ENCODE measurements at regions not wholly inside any gene's neighbourhood (a gene's known extent, or its start where the extent isn't known, plus 50 kb on each side); places are given as distances from the start of the nearest gene placed in this dataset.

DNA sequence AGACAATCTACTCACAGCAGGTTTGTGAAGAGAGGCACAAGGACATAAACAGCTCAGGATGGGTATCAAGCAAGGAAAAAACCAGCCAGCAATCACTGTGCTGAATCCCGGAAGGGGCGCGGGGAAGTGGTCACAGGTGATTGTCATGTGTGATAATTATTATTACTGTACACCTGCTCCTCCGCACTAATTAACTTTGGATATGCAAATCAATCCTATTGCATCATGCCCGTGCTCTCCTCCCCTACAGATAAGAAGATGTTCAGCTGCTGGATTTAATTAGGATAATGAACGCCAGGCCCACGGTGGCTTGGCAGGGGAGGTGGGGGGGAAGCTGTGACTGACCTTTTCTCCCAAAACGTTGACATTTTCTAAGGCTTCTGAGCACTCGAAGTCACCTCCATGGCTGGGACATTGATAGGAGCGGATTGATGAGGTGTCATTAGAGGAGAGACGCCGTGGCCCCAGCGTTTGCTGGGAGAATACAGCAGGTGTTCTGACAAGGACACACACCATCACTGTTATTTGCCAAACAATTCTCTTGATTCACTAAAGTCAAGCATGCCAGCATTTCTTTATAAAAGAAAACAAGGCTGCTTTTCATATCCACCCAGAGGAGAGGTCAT lies 160.3 kb upstream of the VRK2 start:
- DNase-seq (ENCODE audit: low read depth): no peak

DNA sequence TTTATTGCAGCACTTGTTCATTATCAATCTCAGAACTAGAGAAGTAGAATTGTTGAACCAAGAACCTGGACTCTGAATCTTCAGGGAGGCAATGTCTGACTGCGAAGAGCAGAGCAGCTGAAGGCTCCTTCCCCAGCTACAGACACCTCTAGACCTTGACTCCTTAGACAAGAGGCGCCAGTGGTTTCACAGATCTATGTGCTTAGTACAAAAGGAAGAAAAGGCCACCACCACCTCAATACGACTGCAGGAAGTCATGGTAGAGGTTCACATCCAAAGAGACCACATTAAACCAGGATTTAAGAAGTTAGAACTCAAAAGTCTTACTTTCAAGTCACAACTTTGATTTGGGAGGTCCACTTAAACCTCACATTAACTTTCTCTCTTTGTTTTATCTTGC lies 158.1 kb upstream of the VRK2 start:
- no peak for DNase-seq (ENCODE audit: low read depth)

DNA sequence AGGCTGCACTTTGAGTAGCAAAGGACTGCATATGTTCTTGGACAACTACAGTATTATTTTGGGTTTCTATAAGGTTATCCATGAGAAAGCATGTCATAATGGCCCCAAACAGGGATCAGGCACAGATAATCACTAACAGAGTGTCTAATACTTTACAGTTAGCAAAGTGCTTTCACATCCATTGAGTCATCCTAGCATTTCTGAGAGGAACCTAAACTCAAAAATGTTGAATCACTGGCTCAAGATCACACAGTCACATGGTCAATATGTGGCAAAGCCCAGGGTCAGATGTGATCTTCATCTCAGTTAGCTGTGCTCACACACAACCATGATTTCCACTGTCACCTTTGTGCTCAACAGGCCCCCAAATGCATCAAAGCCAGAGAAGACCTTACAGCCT lies 156.1 kb upstream of the VRK2 start:
- DNase-seq (ENCODE audit: low read depth): no peak

DNA sequence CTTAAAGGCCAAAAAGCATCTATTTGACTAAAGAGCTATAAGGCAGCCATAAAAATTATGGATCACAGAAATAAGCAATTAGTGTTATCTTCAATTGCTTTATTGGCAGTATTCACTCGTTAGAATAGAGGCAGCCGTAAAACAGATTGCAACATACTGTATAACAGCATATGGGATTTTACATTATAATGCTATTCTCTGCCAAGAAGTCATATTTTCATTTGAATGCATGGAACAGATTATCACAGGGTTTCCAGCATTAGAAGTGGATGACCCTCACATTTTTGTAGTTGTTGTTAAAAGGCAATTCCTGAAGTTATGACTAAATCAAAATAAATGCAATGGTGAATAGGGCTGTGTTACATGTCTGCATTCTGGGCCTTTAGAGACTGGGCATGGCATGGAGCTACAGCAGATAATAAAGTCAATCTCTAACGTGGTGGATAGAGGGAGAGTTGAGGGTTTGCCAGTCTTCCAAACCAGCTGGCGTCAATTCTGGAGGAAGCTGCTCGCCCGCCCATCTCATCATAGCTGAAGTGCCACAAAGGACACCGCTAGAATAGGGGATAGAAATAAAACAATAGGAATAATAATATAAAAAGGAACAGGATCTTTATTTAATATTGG lies 155.4 kb upstream of the VRK2 start:
- no peak for DNase-seq (ENCODE audit: low read depth)

DNA sequence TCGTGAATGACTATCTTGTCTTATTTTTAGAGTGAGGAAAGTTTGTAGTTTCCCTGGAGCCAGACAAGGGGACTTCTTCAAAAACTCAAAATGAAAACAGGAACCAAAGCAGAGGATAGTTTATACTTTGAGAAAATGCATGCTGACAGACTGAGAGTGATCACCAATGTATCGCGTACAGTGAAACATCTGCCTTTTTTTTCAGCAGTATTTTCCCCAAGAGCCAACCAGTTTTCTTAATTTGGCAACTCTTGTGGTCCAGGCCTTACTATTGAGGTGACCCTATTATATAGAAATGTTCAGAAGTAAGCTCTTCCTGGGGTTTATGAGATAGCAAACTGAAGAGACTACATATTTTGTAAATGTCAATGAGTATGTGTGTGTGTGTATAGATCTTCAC lies 153.7 kb upstream of the VRK2 start:
- no peak for DNase-seq (ENCODE audit: low read depth)

DNA sequence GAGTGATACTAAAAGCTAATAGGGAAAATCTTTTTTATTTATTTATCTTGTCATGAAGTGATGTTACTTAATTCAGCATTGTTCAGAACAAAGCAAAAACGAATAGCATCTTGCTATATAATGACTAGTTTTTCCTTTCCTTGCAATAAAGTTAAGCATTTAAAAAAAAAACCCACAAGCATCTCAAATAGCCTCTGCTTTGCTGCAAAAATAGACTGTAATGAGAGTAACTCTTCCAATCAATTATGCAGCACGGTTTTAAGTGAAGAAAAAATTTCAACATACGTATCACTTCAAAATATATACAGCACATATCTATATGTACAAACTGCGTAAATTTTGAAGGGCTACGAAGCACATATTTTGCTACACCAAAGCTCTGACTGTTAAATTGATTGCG lies 153.3 kb upstream of the VRK2 start:
- no peak for DNase-seq (ENCODE audit: low read depth)

DNA sequence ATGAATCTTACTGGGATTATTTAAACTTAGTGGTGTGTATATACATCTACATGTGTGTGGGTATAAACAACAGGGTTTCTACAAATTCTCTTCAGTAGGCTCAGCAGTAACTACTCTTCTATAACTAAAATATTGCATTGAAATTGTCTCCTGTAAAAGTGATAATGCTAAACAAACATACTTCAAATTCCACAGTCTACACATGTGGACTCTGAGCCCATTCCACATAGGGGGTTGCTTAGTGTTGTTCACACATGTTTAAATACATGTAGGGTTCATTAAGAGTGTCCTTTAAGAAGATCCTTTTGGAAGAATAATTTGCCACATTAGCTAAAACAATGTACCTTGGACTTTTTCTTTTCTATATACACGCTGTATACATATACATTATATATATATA lies 152.8 kb upstream of the VRK2 start:
- no peak for DNase-seq (ENCODE audit: low read depth)

DNA sequence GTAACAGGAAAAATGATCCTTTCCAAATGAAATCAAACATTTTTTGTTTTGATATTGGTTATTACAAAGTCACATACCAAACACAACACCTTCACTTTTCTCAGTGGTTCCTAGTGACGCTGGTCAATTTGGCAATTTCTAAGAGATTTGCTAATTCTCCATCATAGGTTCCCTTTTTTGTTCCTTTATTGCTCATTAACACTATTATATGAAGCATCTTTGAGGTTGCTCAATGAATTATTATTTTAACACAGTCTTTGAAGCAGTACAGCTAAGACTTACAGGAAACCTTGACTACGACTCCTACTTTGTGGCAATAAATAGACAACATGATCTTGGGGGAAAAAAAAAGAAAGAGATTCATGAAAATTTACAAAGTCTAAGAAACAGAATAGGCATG lies 152.2 kb upstream of the VRK2 start:
- no peak for DNase-seq (ENCODE audit: low read depth)

DNA sequence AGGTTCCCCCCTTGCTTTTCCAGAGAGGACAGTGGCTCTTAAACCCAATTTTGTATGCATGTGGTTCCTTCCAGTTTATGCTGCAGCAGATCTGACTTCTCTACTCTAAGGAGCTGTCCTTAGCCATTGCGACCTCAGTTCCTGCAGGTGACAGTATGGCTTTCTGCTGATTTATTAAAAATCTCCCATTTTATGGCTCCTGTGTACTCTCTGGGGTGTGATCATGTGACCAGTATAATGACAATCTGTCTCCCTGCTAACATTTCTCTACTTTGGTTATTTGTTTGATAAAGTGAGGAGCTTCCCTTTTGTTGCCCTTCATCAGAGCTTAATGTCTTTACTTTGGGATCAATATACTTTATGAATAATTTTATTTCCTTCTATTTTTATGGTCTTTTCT lies 148.7 kb upstream of the VRK2 start:
- no peak for DNase-seq (ENCODE audit: low read depth)

DNA sequence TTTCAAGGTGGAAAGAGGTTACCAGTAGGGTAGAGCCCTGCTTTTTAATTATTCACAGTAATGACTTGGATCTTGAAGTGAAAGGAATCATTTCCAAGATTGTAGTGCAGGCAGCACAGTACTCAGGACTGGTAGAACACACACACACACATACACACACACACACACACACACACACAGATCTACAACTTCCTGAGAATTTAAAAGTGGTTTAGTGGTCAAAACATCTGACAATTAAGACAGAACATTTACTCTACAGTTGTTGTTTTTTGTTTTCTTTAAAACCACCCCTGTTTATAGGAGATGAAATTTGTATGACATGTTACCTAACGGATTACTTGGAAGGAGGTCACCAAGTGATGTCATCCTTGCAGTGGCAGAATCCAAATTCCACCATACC lies 146.7 kb upstream of the VRK2 start:
- DNase-seq (ENCODE audit: low read depth): no peak

DNA sequence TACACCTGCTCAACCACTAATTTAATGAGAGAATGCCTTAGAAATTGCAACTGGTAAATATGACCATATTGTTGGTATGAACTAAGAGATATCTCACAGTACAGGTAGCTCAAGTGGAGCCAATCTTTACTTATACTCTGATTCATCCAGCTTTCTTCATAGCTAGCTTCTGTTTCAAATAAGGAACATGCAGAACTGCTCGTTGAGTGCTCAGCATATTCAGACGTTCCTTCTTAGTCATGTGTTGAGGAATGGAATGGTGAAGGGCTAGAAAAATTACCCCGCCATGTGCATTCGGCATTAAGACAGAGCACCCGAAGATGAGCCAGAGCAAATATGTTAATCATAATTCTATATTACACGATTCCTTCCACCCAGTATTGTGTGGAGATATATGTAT lies 144.0 kb upstream of the VRK2 start:
- DNase-seq (ENCODE audit: low read depth): no peak

DNA sequence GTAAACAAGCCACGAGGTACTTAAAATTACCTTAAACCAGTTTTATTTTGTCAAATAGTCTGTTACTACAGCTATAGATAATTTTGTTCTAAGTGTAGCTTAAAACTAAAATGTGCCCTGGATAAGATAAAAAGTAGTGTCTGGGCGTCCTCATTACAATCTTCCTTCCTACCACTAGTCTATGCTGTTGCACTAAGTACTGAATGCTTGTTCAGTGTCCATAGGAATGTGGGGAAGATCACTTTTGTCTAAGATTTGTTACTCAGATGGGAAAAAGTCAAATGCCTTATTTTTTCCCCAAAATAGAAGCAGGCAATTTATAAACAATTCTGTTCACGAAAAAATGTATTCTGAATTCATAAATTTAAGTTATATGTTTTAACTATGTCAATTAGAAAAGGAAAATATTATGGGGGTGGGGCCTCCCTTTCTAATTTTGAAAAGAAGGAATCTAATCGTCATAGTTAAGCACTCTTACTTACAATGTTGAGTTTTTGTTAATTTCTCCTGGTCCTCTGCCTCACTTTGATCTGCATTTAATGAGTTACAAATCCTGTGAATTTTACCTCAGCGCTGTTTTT lies 140.4 kb upstream of the VRK2 start:
- no peak for DNase-seq (ENCODE audit: low read depth)

DNA sequence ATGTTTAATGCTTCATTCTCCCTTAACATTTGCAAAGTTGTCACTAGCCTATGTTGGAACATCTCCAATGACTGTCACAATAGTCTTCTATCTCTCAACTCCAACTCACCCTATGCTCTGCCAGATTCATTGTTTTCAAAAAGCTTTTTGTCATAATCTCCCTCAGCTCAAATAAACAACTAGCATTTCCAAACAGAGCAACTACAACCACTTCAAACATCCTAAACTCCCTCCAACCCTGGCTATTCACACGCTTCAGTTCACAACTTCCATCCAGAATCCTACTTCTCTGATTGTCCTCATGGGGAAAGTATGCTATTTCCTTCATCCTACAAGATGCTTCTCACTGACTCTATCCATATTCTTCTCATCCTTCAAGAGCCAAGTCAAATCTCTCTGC lies 139.2 kb upstream of the VRK2 start:
- DNase-seq (ENCODE audit: low read depth): no peak

DNA sequence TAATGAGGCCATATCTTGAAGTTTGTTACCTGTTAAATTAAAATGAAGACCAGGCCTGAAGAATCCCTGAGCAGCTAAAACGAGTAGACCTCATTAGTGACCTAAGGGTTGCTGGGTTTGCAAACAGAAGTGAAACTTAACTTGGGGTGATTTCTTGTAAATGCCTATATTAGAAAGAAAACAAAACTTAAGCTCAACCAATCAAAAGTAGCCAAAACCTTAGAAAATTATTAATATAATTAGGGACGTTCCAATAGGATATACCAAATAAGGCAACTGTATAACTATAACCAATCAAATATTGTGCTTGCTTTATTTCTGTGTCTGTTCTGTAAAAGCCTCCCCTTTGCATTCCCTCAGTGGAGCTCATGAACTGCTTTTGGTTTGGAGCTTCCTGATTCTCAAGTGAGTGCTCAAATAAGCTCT lies 137.9 kb upstream of the VRK2 start:
- DNase-seq (ENCODE audit: low read depth): no peak

DNA sequence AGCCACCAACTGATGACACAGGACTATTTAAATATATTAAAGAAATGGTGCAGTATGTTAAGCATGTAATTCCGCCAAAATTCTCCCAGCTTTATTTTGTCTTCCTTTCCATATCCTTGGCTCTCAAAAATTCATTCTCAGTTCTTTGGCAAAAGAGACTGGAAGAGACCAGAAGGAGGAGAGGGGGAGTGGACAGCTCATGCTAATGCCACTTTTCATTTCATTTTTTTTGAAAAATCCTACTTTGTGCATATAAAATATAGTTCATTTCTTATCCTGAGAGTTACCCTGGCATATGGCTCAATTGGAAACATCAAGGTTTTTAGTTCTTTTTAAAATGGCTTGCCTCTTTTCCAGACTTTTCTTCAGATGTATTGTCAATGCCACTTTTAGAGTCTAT lies 128.5 kb upstream of the VRK2 start:
- DNase-seq (ENCODE audit: low read depth): no peak

DNA sequence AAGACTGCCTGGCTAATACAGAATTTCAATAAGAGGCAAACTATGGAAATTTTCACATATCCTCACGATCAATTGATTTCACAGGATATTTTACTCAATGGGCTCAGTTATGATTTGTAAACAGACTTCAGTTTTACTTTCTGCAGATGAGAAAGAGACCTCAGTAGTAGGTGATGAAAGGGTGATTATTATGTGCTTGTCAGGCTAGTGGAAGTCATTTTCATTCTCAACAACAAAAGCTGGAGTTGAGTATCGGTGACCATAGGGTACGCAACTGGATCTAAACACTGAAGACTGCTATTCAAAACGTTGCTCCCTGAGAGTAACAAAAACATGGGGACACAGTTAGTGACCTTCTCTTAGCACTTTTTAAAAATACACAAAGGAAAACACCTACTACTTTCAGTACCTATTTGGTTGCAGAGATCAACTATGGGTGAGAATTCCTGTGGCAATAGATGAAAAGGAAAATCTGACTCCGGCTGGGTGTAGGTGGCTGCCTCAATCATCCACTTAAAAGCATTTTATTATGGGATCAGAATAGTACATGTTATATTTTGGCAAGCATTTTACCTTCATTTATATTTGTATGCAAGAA lies 126.2 kb upstream of the VRK2 start:
- no peak for DNase-seq (ENCODE audit: low read depth)

DNA sequence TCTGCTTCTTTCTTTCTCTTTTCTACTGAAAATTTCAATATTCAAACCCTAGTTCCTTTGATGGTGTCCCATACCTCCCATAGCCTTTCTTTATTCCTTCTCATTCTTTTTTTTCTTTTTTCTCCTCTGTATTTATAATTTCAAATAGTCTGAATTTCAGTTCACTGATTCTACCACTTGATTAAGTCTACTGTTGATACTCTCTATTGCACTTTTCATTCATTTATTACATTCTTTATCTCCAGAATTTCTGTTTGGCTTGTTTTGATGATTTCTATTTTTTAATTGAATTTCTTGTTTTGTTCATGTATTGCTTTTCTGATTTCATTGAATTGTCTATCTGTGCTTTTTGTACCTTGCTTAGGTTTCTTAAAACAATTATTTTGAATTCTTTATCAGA lies 111.9 kb upstream of the VRK2 start:
- DNase-seq (ENCODE audit: low read depth): no peak

DNA sequence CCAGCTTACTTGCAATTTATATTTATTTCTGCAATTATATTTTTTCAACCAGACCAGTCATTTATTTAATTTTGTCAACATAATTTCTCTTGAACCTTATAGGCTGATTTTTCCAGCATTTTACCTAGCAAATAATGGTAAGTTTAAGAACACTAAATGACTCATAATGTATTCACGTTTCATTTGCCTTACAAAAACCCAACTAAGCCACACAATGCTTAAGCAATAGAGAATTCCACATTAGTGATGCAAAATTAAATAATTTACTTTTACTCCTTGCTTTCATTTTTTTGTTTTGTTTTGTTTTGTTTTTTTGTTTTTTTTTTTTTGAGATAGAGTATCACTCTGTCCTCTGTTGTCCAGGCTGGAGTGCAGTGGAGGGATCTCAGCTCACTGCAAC lies 110.4 kb upstream of the VRK2 start:
- no peak for DNase-seq (ENCODE audit: low read depth)

DNA sequence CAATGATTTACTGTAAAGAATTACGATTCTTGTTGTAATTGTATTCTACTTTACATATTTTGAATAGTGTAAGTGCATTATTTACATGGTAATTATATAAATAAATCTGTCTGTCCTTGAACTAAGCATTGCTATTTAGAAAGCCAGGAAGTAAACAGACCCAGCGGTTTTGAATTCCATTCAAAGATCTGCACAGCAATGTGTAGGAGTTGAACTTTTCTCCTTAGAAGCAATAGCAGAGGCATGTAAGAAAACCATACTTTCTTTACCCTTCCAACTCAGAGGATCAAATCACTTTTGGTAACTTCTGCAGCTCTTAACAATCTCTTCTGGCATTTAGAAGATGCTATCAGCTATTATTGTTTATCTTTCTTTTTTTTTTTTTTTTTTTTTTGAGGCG lies 109.2 kb upstream of the VRK2 start:
- DNase-seq (ENCODE audit: low read depth): no peak

DNA sequence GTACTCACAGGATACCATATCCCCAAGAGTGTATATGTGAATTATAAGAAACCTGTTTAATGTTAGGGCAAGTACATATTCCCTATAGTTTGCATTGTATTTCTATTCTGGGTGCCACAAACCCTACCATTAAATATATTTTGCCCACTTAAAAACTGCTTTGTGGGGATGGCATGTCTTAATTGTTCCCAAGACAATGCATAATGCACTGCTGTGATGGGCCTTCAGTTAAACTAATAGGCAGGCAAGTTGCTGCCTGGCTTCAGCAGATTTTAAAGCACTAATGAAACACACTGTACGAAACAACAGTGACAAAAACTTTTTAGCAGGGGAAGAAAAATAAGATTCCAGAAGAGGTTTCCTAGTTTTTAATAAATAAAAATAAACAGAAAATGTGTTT lies 104.8 kb upstream of the VRK2 start:
- DNase-seq (ENCODE audit: low read depth): no peak

DNA sequence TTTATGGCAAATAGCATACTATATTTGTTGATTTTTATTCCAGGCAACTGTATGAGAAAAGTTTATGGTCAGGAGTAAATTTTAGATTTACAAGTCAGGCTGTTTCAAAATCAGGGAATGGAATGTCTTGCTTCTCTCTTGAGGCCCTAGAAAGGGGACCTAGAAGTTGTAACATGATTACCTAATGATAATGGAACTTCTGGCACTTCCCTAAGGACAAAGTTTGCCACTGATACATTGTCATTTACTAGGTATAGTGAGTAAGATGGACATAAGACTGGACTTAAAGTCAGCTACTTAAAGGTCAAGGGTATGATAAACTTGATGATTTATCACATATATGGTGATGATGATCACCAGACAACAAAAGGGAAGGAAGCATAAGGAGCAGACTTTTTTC lies 103.3 kb upstream of the VRK2 start:
- no peak for DNase-seq (ENCODE audit: low read depth)

DNA sequence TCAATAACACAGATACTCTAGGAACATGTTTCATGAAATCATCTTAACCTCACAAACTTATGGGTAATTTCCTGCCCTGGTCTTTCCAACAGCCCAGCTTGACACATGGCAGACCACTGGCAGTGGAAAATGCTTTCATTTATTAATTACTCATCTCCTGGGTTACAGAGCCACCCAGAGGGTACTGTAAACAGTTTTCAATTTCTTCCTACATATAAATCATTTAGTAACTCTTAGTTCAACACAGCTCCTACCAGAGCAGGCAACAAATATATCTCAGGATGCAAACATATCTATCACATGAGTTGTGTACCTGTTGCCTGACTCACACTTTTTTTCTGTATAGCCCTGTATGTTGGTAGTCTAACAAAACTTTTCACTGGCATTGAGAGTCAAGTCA lies 99.2 kb upstream of the VRK2 start:
- no peak for DNase-seq (ENCODE audit: low read depth)

DNA sequence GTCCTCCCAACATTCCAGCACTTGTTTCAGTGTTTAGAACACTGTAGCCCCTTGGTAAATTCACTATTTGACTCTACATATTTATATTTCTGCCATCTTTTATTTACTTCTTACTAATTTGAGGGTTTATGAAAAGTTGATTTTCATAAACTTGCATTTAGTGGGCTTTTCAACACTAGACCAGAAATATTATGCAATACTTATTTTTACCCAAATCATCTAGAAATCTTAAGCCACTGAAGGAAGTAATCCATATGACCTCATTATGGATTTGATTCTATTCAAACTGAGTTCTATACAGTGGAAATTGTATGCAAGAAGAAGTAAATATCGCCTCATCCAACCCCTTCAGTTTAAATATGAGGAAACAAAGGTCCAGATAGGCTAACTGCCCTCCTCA lies 92.6 kb upstream of the VRK2 start:
- no peak for DNase-seq (ENCODE audit: low read depth)

DNA sequence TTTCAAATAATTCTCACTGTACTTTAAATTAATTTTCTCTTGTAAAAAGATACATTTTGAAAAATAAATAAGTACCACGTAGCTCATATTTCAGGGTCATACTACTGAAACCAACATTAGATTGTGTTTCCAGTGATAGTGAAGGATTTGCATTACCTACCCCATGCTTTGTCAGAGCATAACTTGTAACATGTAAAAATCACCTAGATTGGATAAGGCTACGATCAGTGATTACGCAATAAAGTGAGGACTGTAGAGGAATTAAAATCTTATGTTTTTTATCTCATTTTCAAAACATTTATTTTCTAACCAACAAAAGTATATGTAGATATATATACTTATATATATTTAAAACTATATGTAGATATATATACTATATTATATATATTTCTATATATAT lies 89.4 kb upstream of the VRK2 start:
- no peak for DNase-seq (ENCODE audit: low read depth)

Measured in activated T-cell treated with anti-CD3 and anti-CD28 coated beads for 1 hour (primary cell).